GM21529 (cell line): ENCODE measurements at regions not wholly inside any gene's neighbourhood (a gene's known extent, or its start where the extent isn't known, plus 50 kb on each side); places are given as distances from the start of the nearest gene placed in this dataset.

Source experiments
- ATAC-seq: cut with Tn5 transposase; IDR thresholded peaks from one replicate; pipeline ENCODE4 v1.9.1; 2021; ENCODE audit not compliant: unreplicated experiment

DNA sequence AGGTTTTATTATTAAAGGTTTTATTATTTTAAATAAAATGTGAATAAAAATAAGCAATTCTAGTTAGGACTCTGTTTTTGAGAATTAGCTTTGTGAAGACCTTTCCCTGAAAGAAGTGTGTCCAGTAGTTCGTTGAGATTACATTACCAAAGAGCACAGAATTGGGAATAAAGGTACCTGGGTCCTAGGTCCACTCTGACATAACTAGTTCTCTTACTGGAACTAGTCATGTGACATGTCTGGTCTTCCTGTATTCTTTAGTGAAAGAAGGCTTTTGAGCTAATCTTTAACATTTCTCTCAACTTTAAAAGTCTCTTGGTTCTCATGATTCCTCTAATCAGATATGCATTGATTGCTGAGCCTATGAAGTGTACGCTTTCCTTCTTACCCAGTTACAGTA is 292.0 kb upstream of the SMIM31 start:
- no peak for ATAC-seq

DNA sequence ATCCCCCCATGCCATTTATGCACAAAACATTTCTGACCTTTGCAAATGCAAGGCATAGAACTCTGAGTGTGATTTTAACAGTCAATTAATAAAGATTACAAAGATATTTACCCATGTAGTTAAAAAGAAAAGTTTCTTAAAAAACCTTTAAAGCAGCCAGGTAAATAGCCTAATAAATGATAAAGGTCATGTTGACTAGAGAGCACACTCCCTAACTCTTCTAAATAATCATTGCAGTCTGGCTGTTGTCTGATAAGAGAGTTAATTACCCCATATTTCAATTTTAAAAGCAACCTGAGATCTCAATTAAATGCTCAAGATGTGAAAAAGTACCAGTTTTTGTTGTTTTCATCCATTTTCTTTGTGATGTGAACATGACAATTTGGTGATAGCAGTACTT is 291.5 kb upstream of the SMIM31 start:
- ATAC-seq: no peak

DNA sequence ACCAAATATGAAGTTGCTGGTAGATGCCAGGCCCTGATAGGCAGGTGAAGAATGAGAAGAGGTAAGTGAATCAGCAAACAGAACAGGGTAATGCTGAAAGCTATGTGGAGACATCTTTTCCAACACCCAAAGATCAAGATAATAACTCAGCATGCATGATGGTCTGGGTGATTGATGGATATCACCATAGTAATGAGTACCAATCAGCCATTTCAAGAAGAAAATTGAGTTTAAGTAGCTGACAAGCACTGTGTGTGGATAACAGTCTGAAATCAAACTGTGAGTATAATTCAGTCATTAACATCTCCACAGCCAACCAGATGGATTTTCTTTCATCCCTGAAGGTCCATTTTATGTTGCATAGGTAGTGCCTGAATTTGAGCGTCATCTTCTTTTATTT is 289.6 kb upstream of the SMIM31 start:
- no peak for ATAC-seq

DNA sequence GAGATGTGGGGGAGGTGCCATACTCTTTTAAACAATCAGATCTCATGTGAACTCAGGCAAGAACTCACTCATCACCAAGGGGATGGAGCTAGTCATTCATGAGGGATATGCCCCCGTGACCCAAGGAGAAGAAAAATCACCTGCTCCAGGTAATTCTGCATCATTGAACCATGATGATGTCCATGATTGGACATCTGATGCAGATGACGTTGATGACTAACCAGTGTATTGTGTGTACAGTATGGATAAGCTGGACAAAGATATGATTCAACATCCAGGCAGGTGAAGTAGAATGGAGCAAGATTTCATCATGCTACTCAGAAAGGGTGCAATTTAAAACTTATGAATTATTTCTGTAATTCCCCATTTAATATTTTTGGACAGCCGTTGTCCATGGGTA is 286.4 kb upstream of the SMIM31 start:
- no peak for ATAC-seq

DNA sequence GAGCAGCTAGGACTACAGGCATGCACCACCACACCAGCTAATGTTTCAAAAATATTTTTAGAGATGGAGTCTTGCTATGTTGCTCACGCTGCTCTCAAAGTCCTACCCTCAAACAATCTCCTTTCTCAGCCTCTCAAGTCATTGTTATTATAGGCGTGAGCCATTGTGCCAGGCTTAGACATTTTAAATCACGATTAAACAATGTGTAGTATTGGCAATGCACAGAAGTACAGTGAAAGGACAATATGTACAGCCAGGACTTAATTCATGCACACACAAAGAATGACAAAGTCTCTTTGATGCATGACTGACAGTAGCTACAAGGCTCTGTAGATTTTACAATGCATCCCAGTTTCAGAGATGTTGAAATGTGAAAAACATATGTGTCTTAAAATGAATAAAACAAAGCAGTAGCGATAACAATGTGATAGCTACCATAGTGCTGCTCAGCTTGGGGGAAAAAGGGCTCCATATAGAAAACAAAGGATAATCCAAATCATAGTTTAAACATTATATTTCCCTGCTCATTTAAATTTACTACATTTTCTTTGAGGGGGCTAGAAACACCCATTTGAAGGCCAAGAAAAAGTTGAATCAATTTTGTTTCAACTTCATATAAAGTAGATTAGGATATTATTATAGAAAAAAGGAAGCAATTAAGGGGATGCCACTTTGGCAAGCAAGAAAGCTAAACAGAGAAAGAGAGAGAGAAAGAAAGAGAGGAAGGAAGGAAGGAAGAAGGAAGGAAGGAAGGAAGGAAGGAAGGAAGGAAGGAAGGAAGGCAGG is 272.4 kb upstream of the SMIM31 start:
- ATAC-seq: no peak

DNA sequence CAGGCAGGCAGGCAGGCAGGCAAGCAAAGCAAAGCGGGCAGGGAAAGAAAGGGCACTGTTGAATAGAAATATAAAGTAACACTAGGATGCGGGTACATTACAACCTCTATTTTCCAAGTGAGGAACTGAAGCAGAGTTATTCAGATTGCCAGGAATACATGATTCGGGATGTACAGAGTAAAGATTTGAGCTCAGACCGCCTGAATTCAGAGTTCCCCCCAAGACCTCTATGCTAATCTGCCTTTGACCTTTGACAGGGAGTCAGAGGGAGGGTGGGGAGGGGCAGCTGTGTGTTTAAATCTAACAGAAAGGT is 271.9 kb upstream of the SMIM31 start:
- no peak for ATAC-seq

DNA sequence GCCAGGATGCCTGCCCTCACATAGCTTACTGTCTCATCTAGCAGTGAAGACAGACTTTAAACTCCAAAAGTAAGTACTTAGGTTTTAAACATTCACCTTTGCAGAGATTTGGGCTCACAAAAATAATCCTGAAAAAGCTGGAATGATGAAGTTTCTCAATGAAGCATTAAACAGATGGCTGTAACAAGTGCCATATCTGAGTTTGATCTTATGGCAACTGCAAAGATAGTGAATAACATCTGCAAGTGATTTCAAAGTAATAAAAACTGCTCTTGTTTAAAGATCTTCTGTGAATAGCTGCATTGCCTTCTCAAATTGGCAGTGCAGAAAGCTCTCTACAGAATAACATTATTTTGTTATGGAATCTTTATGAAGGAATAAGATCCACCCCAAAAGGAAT is 271.2 kb upstream of the SMIM31 start:
- no peak for ATAC-seq

DNA sequence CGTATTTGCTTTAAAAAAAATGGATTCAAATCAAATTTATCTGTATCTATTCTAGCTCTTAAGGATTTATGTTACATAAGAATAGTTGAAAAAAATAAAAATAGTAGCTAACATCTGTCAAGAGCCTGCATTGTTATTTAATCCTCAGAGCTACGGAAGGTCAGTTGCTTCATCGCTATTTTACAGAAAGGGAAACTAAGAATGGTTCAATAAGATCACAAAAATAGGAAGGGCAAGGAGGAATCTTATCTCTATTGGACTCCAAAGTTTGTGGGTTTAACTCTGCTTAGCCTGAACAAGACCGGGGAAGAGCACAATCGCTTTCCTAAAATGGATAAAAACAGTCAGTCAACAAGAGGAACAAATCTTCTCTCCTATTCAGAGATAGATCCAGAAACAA is 270.2 kb upstream of the SMIM31 start:
- no peak for ATAC-seq

DNA sequence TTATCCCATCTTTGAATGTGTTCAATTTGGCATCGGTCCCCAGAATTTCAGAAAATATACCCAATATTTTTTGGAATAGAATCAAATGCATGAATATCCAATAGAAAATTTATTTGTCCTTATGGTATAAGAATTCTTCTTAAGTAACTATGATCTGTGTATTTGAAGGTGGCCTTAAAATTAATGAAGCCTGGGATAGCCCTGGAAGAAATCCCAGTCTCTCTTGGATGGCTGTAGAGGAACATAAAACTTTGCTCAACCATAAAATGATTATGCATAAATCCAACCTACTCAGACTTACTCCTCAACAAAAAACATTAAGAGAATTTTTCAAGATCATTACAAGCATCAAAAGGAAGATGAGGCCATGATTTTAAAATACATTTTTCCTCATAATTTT is 269.4 kb upstream of the SMIM31 start:
- ATAC-seq: no peak

DNA sequence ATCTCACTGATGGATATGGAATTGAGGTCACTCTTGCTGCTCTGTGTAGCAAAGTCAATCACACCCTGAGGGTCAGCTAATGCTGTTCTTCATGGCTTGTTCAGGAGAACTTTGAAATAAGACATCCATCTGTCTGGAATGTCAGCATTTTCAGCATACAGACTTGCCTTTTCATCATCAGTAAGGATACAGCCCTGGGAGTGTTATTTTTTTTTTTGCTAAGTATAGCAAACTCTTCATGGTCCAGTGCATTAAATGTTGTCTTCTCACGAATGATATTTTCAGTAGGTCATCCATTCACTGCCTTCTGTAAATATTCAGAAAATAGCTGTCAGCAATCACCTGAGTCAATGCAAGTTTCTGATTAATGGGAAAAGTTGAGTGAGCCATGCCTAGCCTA is 268.8 kb upstream of the SMIM31 start:
- ATAC-seq: no peak

DNA sequence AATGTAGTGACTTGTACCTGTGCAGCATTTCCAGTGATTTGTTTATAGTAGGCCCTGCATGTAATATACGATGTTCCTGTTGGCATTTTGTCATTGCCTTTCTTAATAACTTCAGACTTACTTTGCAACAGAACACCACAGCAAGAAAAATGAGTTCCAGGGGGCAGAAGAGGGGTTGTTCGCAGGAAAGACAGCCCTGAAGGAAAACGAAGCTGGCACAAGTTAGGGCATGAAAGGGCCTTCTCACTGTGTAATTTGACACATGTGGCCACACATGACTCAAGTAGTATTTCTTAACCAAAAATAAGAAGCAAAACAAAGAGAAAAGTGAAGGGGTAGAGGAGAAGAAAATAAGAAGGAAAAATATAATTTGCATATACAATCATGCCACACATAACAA is 265.8 kb upstream of the SMIM31 start:
- no peak for ATAC-seq

DNA sequence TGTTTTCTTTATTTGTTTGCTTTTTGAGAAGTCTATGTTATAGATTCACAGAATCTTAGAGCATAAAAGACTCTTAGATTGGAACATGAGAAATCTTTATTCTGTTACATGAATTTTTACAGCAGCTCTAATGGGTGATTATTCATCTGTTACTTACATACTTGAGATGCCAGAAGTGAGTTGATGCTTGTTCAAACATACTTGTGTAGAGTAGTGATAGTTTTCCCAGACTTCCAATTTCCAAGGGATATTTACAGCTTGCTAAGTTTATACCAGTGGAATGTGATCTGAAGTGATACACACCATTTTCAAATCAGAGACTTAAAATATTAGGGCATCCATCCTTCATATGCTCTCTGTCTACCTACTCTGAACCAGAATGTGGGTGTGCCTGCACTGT is 252.9 kb upstream of the SMIM31 start:
- no peak for ATAC-seq

DNA sequence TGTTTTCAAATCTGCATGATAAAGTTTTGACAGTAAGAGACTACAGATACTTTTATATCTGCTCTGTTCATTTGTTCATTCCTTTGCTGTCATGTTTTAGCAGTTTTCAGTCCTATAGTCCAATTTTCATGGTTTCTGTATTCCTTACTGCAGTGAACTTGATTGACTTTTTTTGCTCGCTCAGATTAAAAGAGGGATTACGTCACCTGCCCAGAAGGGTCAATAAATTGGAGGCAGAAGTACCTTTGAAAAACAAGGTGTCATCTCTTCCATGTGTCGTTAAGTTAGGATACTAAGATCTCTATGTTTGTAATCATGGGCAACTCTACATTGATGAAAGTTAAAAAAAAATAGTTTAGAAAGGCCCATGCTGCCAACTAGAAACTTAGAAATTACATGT is 250.1 kb upstream of the SMIM31 start:
- no peak for ATAC-seq

DNA sequence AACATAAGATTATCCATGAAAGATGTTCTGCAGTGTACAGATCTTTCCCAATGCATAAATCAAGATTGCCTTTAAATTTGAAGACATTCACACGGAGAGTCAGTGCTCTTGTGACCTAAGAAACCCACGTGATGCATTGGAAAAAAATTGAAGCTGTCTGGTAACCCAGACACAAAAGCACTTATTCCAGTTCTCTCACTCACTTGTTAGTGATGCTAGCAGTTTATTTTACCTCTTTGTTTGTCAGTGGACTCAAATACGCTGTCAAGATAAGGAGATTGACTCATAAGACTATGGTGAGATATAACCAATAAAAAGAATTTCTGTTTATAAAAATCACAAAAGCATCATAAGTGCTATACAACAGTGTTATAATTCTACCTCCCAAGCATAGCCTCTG is 245.8 kb upstream of the SMIM31 start:
- ATAC-seq: no peak

DNA sequence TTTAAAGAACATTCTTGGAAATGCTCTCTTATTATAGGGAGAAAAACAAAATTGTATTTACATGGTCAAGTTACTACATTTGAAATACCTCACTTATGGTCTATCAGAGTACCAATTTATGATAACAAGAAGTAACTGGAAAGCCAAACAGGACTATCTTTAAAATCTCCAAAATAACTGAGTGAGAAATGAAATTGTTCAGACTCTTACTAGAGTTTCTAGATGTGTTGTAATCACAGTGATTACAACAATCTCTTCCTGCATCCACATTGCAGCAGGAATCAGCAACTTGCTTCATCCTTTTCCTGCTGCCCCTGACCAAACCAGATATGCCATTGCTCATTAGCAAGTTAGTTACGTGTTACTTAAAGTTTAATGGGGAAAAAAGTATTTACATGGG is 245.2 kb upstream of the SMIM31 start:
- no peak for ATAC-seq

DNA sequence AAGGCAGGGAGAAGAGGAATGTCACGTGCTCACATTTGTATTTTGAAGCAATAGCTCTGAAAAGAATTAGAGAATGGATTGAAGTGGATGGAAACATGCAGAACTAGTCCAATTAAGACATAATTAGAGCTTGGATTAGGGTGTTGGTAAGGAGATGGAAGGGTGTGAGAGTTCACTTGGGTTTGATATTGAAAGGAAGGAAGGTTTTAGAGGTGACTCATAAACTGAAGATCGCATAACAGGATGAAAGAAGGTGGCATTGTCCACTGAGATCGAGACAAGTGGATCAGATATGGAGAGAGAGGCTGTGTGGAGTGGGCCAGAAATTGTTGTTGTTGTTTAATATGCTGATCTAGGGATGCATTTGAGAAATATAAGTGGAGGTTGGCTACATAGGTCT is 244.0 kb upstream of the SMIM31 start:
- no peak for ATAC-seq

DNA sequence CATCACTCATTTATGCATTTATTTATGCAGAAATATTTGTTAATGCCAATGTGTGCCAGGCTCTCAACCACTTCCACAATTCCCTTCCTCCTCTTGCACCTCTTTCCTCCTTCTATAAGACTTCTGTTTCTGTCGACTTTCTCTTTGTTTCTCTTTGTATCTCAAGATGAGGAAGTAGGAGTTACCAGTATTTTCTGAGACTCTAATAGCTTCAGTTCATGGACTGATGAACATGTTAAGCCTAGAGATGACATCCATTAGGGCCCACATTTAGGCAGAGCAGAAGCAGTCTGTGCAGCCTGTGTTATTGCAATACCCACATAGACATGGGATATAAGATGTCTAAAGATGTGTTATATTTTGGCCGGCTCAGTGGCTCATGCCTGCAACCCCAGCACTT is 241.8 kb upstream of the SMIM31 start:
- ATAC-seq: no peak

DNA sequence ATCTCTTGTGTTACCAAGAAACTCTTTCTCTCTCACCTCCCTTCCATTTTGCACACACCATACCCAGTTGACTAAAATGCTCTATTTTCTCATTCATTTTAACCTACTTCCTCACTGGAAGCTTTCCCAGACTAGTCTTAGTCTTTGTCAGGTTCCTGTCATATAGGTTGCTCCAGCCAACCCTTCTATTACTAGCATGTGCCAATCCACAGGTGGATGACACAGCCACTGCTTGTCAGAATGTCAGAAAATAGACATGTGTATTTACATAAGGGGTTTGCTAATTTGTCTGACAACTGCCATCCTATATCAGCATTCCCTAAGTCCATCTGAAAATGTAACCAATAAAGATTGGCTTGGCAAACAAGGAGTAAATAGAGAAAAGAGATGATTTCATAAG is 239.2 kb upstream of the SMIM31 start:
- ATAC-seq: no peak

DNA sequence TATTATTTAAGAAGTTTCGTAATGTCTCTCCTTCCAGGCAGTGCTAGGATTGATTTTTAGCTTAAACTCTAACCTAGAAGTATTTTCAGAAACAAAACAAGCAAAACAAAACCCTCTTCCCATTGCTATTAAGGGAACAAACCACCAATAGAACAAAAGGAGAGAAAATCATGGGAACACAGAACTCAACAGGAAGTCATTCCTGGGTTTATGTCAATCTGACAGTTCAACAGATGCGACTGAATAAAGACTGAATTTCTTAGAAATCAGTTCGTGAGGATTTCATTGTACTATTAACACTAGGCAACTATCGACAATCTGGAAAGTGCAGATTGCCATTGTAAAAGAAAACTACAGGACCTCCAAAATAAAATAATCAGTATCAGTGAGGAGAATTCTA is 229.1 kb upstream of the SMIM31 start:
- no peak for ATAC-seq

DNA sequence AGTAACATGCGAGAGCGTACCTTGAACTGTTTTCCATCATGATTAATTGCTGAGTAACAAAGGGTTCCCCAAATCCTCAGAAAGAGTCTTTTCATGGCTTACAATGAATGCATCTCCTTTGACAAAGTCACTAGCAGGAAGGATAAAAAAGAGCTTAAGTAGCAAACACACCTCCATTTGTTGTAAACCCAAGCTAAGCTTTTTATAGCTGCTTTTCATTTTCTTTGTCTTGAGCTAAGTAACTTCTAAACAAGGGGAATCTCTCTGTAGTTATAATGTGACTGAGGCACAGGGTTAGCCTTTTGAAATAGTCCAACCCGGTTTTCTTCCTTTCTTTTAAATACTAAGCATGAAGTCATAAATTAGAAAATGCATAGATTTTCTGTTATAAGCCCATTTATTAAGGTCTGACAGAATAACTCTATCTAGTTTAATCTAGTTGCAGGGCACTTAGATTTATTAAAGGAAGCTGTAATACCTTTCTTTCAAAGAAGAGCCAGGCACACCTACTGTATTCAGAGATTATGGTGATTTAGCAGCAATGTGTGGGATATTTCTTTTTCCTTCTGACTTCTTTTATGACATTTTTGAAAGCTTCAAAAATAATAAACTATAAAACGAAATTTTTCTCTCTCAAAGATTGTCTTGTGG is 226.9 kb upstream of the SMIM31 start:
- ATAC-seq: no peak

DNA sequence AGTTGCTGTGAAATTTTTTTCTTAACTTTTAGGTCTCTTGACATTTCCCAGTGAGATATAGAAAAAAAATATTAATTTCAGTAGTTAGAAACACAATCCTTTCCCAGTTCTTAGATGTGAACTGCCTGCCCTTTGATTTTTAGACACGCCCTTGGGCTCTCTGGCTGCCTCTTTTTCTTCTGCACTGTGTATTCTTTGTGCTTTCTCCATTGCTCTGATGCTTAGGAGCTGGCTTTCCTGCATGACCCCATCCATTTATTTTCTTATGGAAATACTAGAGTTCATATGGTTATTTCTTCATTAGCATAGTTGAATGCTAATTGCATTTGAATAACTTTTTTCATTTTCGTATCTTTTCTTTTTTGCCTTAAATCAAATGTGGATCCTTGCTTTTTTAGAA is 224.9 kb upstream of the SMIM31 start:
- no peak for ATAC-seq

DNA sequence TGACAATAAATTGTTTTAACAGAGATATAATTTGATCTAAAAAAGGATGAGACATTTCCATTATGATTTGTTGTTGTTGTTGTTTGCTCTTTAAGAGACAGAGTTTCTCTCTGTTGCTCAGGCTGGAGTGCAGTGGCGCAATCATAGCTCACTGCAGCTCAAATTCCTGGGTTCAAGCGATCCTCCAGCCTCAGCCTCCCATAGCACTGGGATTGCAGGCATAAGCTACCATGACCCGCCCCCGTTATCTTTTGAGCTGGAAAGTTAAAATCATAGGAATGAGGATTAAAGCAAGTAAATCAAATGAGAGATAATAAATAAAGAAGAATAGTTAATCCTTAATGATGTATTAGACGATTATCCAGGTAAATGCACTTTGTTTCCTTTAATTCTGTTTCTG is 224.4 kb upstream of the SMIM31 start:
- ATAC-seq: no peak

DNA sequence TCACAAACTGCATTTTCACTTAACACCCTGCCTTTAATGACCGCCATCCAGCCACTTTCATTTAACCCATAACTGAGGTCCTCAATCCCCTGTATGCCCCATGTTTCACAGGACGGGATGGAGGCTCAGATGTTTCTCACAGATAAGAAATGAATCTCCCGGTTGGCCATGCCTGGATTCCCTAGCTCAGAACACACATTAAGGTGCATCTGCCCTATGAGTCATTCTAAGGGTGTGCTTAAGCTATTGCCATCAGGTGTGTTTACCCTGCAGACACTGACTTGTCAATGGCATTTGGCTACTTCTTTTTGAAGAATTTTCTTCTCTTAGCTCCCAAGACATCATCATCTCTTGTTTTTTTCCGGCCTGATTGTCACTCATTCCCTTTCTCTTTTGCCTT is 222.6 kb upstream of the SMIM31 start:
- ATAC-seq: no peak
